Gastrocnemius medialis (tissue), 4 donors: ENCODE measurements at regions not wholly inside any gene's neighbourhood (a gene's known extent, or its start where the extent isn't known, plus 50 kb on each side); places are given as distances from the start of the nearest gene placed in this dataset.
A peak's percentile ranks its signal among the peaks of the same experiment; 100 is the strongest.

Experiments
- ATAC-seq, 2 donors: fragments of 150-250 bp; one replicate each; pipeline ENCODE4 v1.9.1; 2016
- DNase-seq, 2 donors: peaks; one replicate each; pipeline ENCODE4 v3.0.0-alpha.2; 2019
- H3K27ac ChIP-seq, 4 donors: fragments of 200-600 bp; sonication (generic); 1 replicate in 1 of 4; 2 replicates in 3 of 4; pipeline ENCODE4 v1.5.1; 2016 to 2018; ENCODE audit warnings: mild to moderate bottlenecking in 2 of 4, moderate library complexity in 1 of 4
- H3K27me3 ChIP-seq, 3 donors: fragments of 200-600 bp; sonication (generic) in 2 of 3; 1 replicate in 1 of 3; 2 replicates in 2 of 3; pipeline versions ENCODE4 v1.5.1 to v1.6.0; 2016 to 2019; ENCODE audit warnings: mild to moderate bottlenecking in 1 of 3, moderate library complexity in 1 of 3
- H3K36me3 ChIP-seq, 2 donors: fragments of 200-600 bp; sonication (generic) in 1 of 2; one replicate each; pipeline ENCODE4 v1.5.1; 2017 to 2018
- H3K4me1 ChIP-seq, 2 donors: fragments of 200-600 bp; sonication (generic) in 1 of 2; one replicate each; pipeline ENCODE4 v1.5.1; 2016 to 2017; ENCODE audit warnings: mild to moderate bottlenecking in 2 of 2
- H3K4me3 ChIP-seq, 4 donors: fragments of 200-600 bp; sonication (generic) in 3 of 4; 1 replicate in 1 of 4; 2 replicates in 3 of 4; pipeline ENCODE4 v1.5.1; 2016 to 2019; ENCODE audit warnings: mild to moderate bottlenecking in 2 of 4
- H3K9me3 ChIP-seq, 3 donors: fragments of 200-600 bp; sonication (generic) in 2 of 3; 1 replicate in 1 of 3; 2 replicates in 2 of 3; pipeline ENCODE4 v1.5.1; 2016 to 2019
- POLR2A ChIP-seq, 2 donors: fragments of 450-650 bp; IDR thresholded peaks; one replicate each; pipeline ENCODE4 v1.6.1; 2017; ENCODE audit warnings: antibody characterized with exemption in 2 of 2, mild to moderate bottlenecking in 2 of 2, moderate library complexity in 2 of 2
- in situ Hi-C, 4 donors: fragments of 200-750 bp; cut with MboI; loops; one replicate each; pipeline versions ENCODE4 v1.15.0 to v1.8.0; 2017; ENCODE audit warnings: low sequenced_read_pairs in 4 of 4
- intact Hi-C: fragments of 100-400 bp; cut with DNase I; formaldehyde crosslinking; loops from one replicate; pipeline ENCODE4 v1.15.1; 2023; ENCODE audit warnings: low total_unique reads
- TF ChIP-seq, protein P1 (sequence below), 5 experiments: fragments of 450-650 bp in 3 of 5; fragments of 200-600 bp in 2 of 5; sonication (generic) in 2 of 5; IDR thresholded peaks in 4 of 5; conservative IDR thresholded peaks in 1 of 5; 1 replicate in 4 of 5; 2 replicates in 1 of 5; pipeline ENCODE4 v1.5.1; 2016 to 2019; ENCODE audit warnings: antibody characterized with exemption in 5 of 5, mild to moderate bottlenecking in 3 of 5, moderate library complexity in 3 of 5

DNA sequence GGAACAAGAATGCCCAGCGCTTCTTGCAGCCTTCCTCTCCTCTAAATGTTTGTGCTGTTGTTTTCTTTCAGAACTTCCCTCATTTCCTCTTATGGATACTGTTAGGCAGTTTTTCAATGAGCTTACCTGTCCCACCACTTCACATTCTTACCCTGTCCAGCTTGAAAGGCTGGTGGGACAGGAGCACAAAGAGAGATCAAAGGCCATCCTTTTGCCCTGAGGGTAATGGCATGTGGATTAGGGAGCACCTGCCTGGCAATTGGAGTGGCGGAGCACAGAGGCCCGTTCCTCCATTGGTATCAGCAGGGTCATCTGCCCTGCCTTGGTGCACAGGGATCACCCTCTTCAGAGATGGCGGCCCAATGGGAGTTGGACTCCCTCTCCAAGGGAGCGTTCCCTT lies 170.1 kb upstream of the UBE3A start:
- no peak overlapping the region for H3K27ac ChIP-seq
- TF ChIP-seq, protein P1, sequence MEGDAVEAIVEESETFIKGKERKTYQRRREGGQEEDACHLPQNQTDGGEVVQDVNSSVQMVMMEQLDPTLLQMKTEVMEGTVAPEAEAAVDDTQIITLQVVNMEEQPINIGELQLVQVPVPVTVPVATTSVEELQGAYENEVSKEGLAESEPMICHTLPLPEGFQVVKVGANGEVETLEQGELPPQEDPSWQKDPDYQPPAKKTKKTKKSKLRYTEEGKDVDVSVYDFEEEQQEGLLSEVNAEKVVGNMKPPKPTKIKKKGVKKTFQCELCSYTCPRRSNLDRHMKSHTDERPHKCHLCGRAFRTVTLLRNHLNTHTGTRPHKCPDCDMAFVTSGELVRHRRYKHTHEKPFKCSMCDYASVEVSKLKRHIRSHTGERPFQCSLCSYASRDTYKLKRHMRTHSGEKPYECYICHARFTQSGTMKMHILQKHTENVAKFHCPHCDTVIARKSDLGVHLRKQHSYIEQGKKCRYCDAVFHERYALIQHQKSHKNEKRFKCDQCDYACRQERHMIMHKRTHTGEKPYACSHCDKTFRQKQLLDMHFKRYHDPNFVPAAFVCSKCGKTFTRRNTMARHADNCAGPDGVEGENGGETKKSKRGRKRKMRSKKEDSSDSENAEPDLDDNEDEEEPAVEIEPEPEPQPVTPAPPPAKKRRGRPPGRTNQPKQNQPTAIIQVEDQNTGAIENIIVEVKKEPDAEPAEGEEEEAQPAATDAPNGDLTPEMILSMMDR (IDR thresholded peaks at IDR 0.05 in 4 of 5, conservative IDR thresholded peaks at IDR 0.05 in 1 of 5), result no peak
- TF ChIP-seq POLR2A (IDR thresholded peaks at IDR 0.05), result no peak

DNA sequence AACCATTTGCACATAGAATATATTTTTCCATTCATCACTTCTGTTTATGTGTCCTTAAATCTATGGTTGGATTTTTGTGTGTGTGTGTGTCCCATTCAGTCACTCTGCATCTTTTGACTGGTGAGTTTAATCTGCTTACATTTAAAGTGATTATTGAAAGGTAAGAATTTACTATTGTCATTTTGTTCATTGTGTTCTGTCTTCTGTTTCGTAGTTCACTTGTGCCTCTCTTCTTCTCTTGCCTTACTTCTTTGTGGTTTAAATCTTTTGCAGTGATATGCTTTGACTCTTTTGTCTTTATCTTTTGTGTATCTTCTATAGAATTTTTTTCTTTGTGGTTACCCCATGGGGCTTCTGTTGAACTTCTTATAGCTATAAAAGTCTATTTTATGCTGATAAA lies 166.3 kb upstream of the UBE3A start:
- Histone ChIP-seq H3K27me3 (no peaks in the 10 kb centered on the region), H3K9me3 (no peaks in the 10 kb centered on the region), H3K4me3 (no peak overlapping the region), H3K36me3 (no peaks in the 10 kb centered on the region), H3K4me1 (no peaks in the 10 kb centered on the region), H3K27ac (no peak overlapping the region)
- no peak for ATAC-seq
- in situ Hi-C loops, result no loop called here
- no peak for TF ChIP-seq POLR2A (IDR thresholded peaks at IDR 0.05)
- TF ChIP-seq, protein P1 (IDR thresholded peaks at IDR 0.05 in 4 of 5, conservative IDR thresholded peaks at IDR 0.05 in 1 of 5), result no peak
- DNase-seq, result no peak
- intact Hi-C loops, result no loop called here

More for the DNA sequence above, 170.1 kb upstream of the UBE3A start:
- no peak for DNase-seq
- Histone ChIP-seq H3K4me3 (no peak overlapping the region), H3K36me3 (no peaks in the 10 kb centered on the region), H3K9me3 (no peaks in the 10 kb centered on the region), H3K4me1 (no peaks in the 10 kb centered on the region), H3K27me3 (no peaks in the 10 kb centered on the region)
- intact Hi-C loops, result no loop called here
- no peak for ATAC-seq
- in situ Hi-C loops, result no loop called here

DNA sequence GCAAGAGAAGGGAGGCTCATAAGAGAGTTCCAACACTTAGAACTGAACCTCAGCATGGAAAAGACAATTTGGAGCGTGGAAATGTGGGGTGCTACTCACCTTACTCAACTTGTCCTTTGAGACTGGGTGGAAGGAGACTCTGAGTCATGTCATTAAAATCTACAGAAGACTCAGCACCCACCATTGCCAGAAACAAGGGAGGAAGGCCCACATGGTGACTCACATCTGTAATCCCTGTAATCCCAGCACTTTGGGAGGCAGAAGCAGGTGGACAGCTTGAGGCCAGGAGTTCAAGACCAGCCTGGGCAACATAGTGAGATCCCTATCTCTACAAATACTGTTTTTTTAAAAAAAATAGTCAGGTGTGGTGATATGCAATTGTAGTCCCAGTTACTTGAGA lies 161.9 kb upstream of the UBE3A start:
- H3K4me1 ChIP-seq, result peaks cover 0 to 6% of the 10 kb centered on the region in 2 donors
- no peak overlapping the region for H3K4me3 ChIP-seq
- in situ Hi-C loops, result no loop called here
- ATAC-seq (no peak), DNase-seq (no peak)
- H3K27ac ChIP-seq, result no peak overlapping the region
- no peaks in the 10 kb centered on the region for H3K36me3 ChIP-seq
- intact Hi-C loops, result no loop called here
- H3K9me3 ChIP-seq, result no peaks in the 10 kb centered on the region
- no peaks in the 10 kb centered on the region for H3K27me3 ChIP-seq
- TF ChIP-seq POLR2A (IDR thresholded peaks at IDR 0.05), result no peak
- TF ChIP-seq, protein P1 (IDR thresholded peaks at IDR 0.05 in 4 of 5, conservative IDR thresholded peaks at IDR 0.05 in 1 of 5), result no peak

DNA sequence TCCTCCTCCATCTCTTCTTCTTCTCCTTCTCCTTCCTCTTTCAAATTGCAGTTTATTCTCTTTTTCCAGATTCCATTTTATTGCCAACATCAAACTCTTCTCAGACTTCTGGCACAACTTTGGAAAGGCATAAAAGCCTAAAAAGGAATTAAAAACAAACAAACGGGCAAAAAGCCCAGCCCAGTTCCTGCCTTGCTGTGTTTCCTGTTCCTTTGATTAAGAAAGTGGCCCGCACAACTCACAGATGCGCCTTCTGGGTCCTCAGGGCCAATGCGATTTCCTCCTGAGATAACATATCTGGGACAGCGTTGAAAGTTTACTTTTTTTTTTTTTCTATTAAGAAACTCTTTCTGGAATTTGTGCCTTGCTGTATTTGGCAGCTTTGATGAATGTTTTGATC lies 158.7 kb upstream of the UBE3A start:
- no peak for DNase-seq
- Histone ChIP-seq H3K27me3 (no peaks in the 10 kb centered on the region), H3K36me3 (no peaks in the 10 kb centered on the region), H3K27ac (no peak overlapping the region), H3K9me3 (no peaks in the 10 kb centered on the region), H3K4me3 (peak overlapping the region; percentile 45 to 53 (median 46)), H3K4me1 (peaks cover 0 to 6% of the 10 kb centered on the region in 2 donors)
- TF ChIP-seq POLR2A (IDR thresholded peaks at IDR 0.05), result no peak
- TF ChIP-seq, protein P1 (IDR thresholded peaks at IDR 0.05 in 4 of 5, conservative IDR thresholded peaks at IDR 0.05 in 1 of 5), result no peak
- intact Hi-C loops, result loop anchor here (10.0 kb wide), 1 partner anchor 83 kb away; no protein-coding TSS in a partner anchor
- ATAC-seq, result no peak
- in situ Hi-C loops, result no loop called here
